GM23338 (cell line): ENCODE measurements at regions not wholly inside any gene's neighbourhood (a gene's known extent, or its start where the extent isn't known, plus 50 kb on each side); places are given as distances from the start of the nearest gene placed in this dataset.

Experiments
- ATAC-seq: fragments of 200-7000 bp; cut with Tn5 transposase; 3 replicates; pipeline ENCODE4 v1.9.1; 2020
- DNase-seq: peaks from one replicate; pipeline ENCODE4 v3.0.0-alpha.2; 2015; ENCODE audit warnings: low spot score
- H2AFZ ChIP-seq: fragments of 200-600 bp; sonication (generic); 2 replicates; pipeline ENCODE4 v1.8.0; 2016; ENCODE audit warnings: antibody characterized with exemption, mild to moderate bottlenecking, moderate library complexity
- H3F3A ChIP-seq: fragments of 200-600 bp; sonication (generic); replicated peaks from 2 replicates; pipeline ENCODE4 v1.8.0; 2017; ENCODE audit warnings: antibody characterized with exemption, mixed run types, low read depth
- H3K27ac ChIP-seq: fragments of 200-600 bp; sonication (generic); 2 replicates; pipeline ENCODE4 v1.6.1; 2016; ENCODE audit warnings: low read depth
- H3K27me3 ChIP-seq: fragments of 200-600 bp; sonication (generic); 2 replicates; pipeline ENCODE4 v1.8.0; 2016; ENCODE audit warnings: mild to moderate bottlenecking, mixed run types, moderate library complexity; ENCODE audit not compliant: insufficient read depth
- H3K36me3 ChIP-seq: fragments of 200-600 bp; sonication (generic); 2 replicates; pipeline ENCODE4 v1.8.0; 2016; ENCODE audit warnings: mild to moderate bottlenecking; ENCODE audit not compliant: insufficient read depth
- H3K4me1 ChIP-seq: fragments of 200-600 bp; sonication (generic); 2 replicates; pipeline ENCODE4 v1.8.0; 2016; ENCODE audit warnings: mild to moderate bottlenecking, moderate library complexity; ENCODE audit not compliant: insufficient read depth
- H3K4me2 ChIP-seq: fragments of 200-600 bp; sonication (generic); 2 replicates; pipeline ENCODE4 v1.7.1; 2017; ENCODE audit warnings: mixed run types
- H3K4me3 ChIP-seq: fragments of 200-600 bp; sonication (generic); 2 replicates; pipeline ENCODE4 v1.6.1; 2016; ENCODE audit warnings: mixed run types
- H3K79me2 ChIP-seq: fragments of 200-600 bp; sonication (generic); replicated peaks from 2 replicates; pipeline ENCODE4 v1.8.0; 2017; ENCODE audit warnings: mild to moderate bottlenecking; ENCODE audit not compliant: insufficient read depth
- H3K9me2 ChIP-seq: fragments of 200-600 bp; sonication (generic); 2 replicates; pipeline ENCODE4 v1.8.0; 2017; ENCODE audit not compliant: insufficient read depth
- H4K20me1 ChIP-seq: fragments of 200-600 bp; sonication (generic); replicated peaks from 2 replicates; pipeline ENCODE4 v1.8.0; 2017; ENCODE audit warnings: mild to moderate bottlenecking; ENCODE audit not compliant: insufficient read depth
- H3K27ac Mint-ChIP-seq: 2 replicates; pipeline ENCODE4 v1.8.0; 2020; ENCODE audit warnings: inconsistent platforms, mild to moderate bottlenecking, moderate library complexity, mixed read lengths
- H3K27me3 Mint-ChIP-seq: 3 replicates; pipeline ENCODE4 v1.8.0; 2022; ENCODE audit warnings: low read depth, mild to moderate bottlenecking, moderate library complexity, mixed read lengths, inconsistent platforms; ENCODE audit not compliant: insufficient read depth, poor library complexity
- H3K36me3 Mint-ChIP-seq: 3 replicates; pipeline ENCODE4 v1.8.0; 2021; ENCODE audit warnings: low read depth, mild to moderate bottlenecking, inconsistent platforms, moderate library complexity, mixed read lengths
- H3K4me1 Mint-ChIP-seq: 3 replicates; pipeline ENCODE4 v1.8.0; 2020; ENCODE audit warnings: mild to moderate bottlenecking, inconsistent platforms, mixed read lengths
- H3K4me3 Mint-ChIP-seq: 3 replicates; pipeline ENCODE4 v1.8.0; 2021; ENCODE audit warnings: moderate library complexity, mild to moderate bottlenecking, inconsistent platforms, mixed read lengths
- H3K9me3 Mint-ChIP-seq: 3 replicates; pipeline ENCODE4 v1.8.0; 2020; ENCODE audit warnings: moderate library complexity, mild to moderate bottlenecking, inconsistent platforms, mixed read lengths
- CREB1 ChIP-seq: fragments of 250-450 bp; sonication (Bioruptor Pico); IDR thresholded peaks from 2 replicates; pipeline ENCODE4 v1.5.0; 2020; ENCODE audit warnings: low read depth, mild to moderate bottlenecking, moderate library complexity
- CTCF ChIP-seq, 2 experiments: fragments of 200-600 bp in 1 of 2; sonication (generic) in 1 of 2; conservative IDR thresholded peaks; 2 replicates each; pipeline versions ENCODE4 v1.5.1 to v1.6.1; 2016 to 2017; ENCODE audit warnings: antibody characterized with exemption in 2 of 2, low read depth in 2 of 2, mild to moderate bottlenecking in 2 of 2, moderate library complexity in 1 of 2
- ETS1 ChIP-seq: IDR thresholded peaks from 2 replicates; pipeline ENCODE4 v1.6.1; 2016; ENCODE audit warnings: antibody characterized with exemption
- EZH2 ChIP-seq: fragments of 200-600 bp; sonication (generic); IDR thresholded peaks from one replicate; pipeline ENCODE4 v1.8.0; 2017; ENCODE audit warnings: antibody characterized with exemption, mild to moderate bottlenecking, low read depth; ENCODE audit not compliant: unreplicated experiment
- EZH2phosphoT487 ChIP-seq: fragments of 200-600 bp; sonication (generic); IDR thresholded peaks from one replicate; pipeline ENCODE4 v1.8.1; 2018; ENCODE audit warnings: antibody characterized with exemption; ENCODE audit not compliant: unreplicated experiment
- JUNB ChIP-seq: IDR thresholded peaks from one replicate; pipeline ENCODE4 v1.6.1; 2016; ENCODE audit warnings: antibody characterized with exemption; ENCODE audit not compliant: unreplicated experiment
- NANOG ChIP-seq: IDR thresholded peaks from 2 replicates; pipeline ENCODE4 v1.6.1; 2016; ENCODE audit warnings: antibody characterized with exemption, borderline replicate concordance
- POLR2AphosphoS5 ChIP-seq: IDR thresholded peaks from 2 replicates; pipeline ENCODE4 v1.6.1; 2016; ENCODE audit warnings: antibody characterized with exemption, low read depth
- REST ChIP-seq: IDR thresholded peaks from one replicate; pipeline ENCODE4 v1.6.1; 2018; ENCODE audit warnings: antibody characterized with exemption; ENCODE audit not compliant: unreplicated experiment
- STAT1 ChIP-seq: IDR thresholded peaks from one replicate; pipeline ENCODE4 v1.6.1; 2016; ENCODE audit warnings: antibody characterized with exemption; ENCODE audit not compliant: unreplicated experiment
- ZNF114 ChIP-seq: fragments of 250-450 bp; sonication (Bioruptor Pico); IDR thresholded peaks from 2 replicates; pipeline ENCODE4 v1.5.0; 2020; ENCODE audit warnings: mild to moderate bottlenecking, moderate library complexity
- ZNF331 ChIP-seq: fragments of 250-450 bp; sonication (Bioruptor Pico); IDR thresholded peaks from 2 replicates; pipeline ENCODE4 v1.5.0; 2020; ENCODE audit warnings: low read depth, mild to moderate bottlenecking, moderate library complexity
- ZNF462 ChIP-seq: fragments of 250-450 bp; sonication (Bioruptor Pico); IDR thresholded peaks from 2 replicates; pipeline ENCODE4 v1.5.0; 2020; ENCODE audit warnings: mild to moderate bottlenecking, moderate library complexity

GRCh38 chr20:24718696-24719095 lies 230.4 kb upstream of the CST7 start:
- no peak overlapping the region for H3K4me3 Mint-ChIP-seq
- no peak for DNase-seq
- no peak for ATAC-seq

More at GRCh38 chr20:24718696-24719095, 230.4 kb upstream of the CST7 start:
- Mint-ChIP-seq H3K36me3 (no peaks in the 10 kb centered on the region), H3K27ac (no peak overlapping the region), H3K9me3 (0 out of 3 replicates have a peak, but pooled peaks cover 4% of the 10 kb centered on the region), H3K27me3 (no peaks in the 10 kb centered on the region), H3K4me1 (peaks cover 4% of the 10 kb centered on the region; the same call in 1 of the 3 replicates)
- Histone ChIP-seq H3K4me2 (no peak overlapping the region), H3K79me2 (no peaks in the 10 kb centered on the region), H3F3A (no peaks in the 10 kb centered on the region), H3K9me2 (no peaks in the 10 kb centered on the region), H3K27ac (no peak overlapping the region), H3K4me3 (no peak overlapping the region), H3K36me3 (no peaks in the 10 kb centered on the region), H4K20me1 (no peaks in the 10 kb centered on the region), H3K4me1 (no peaks in the 10 kb centered on the region), H2AFZ (no peak overlapping the region), H3K27me3 (no peaks in the 10 kb centered on the region)
- TF ChIP-seq CTCF (conservative IDR thresholded peaks at IDR 0.05; ENCODE audit: low read depth in 2 of 2) = no peak
- TF ChIP-seq EZH2phosphoT487 = no peak
- no peak for TF ChIP-seq EZH2
- no peak for TF ChIP-seq ZNF114 (CRISPR knock-in tag)
- no peak for TF ChIP-seq CREB1
- no peak for TF ChIP-seq ZNF462
- no peak for TF ChIP-seq POLR2AphosphoS5
- no peak for TF ChIP-seq STAT1
- no peak for TF ChIP-seq JUNB
- TF ChIP-seq ZNF331 = no peak
- no peak for TF ChIP-seq ETS1
- TF ChIP-seq REST = no peak
- TF ChIP-seq NANOG = no peak
